ENCODE measurements at regions not wholly inside any gene's neighbourhood (a gene's known extent, or its start where the extent isn't known, plus 50 kb on each side); places are given as distances from the start of the nearest gene placed in this dataset.

DNA sequence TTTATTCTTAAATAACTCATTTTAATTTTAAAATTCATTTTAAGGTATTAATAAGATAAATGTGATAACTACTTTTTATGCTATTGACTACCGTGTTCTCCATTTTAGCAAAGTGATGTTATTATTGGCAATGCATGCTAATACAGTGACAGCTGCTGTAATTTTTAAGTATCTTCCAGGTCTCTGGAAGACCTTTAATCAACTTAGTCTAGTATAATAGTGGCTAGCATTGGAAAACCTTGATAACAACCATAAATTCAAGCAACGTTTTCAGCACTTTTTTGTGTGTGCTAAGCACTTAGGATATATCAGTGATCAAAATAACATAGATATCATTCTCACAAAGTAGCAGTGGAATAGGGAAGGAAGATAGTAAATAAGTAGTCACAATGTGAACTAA is 230.9 kb upstream of the MAGI2 start:
- TF ChIP-seq CTCF (conservative IDR thresholded peaks at IDR 0.05) (no peak), ZFX (IDR thresholded peaks at IDR 0.05) (no peak)

Measured in C4-2B (cell line).